WTC11 (cell line): ENCODE measurements at regions not wholly inside any gene's neighbourhood (a gene's known extent, or its start where the extent isn't known, plus 50 kb on each side); places are given as distances from the start of the nearest gene placed in this dataset.

Source experiments
- ATAC-seq: fragments of 200-7000 bp; cut with Tn5 transposase; 2 replicates; pipeline ENCODE4 v1.10.0; 2021; ENCODE audit warnings: mild to moderate bottlenecking, moderate library complexity
- CTCF ChIA-PET: fragments of 300-600 bp; sonication (Branson Sonifier 250); formaldehyde crosslinking; loops from one replicate; lab custom pipeline; 2021; ENCODE audit warnings: antibody characterized with exemption; lab: Charles Lee
- POLR2A ChIA-PET: fragments of 350-600 bp; sonication (Branson Sonifier 250); formaldehyde crosslinking; loops from one replicate; lab custom pipeline; 2021; ENCODE audit warnings: antibody characterized with exemption; lab: Charles Lee
- DNase-seq: peaks from one replicate; pipeline ENCODE4 v3.0.0; 2021; ENCODE audit warnings: low spot score
- H3K27ac Mint-ChIP-seq: 2 replicates; pipeline ENCODE4 v1.8.0; 2021; ENCODE audit warnings: mixed read lengths
- H3K27me3 Mint-ChIP-seq: 2 replicates; pipeline ENCODE4 v1.8.0; 2021; ENCODE audit warnings: low read depth, mild to moderate bottlenecking, moderate library complexity, mixed read lengths
- H3K36me3 Mint-ChIP-seq: 2 replicates; pipeline ENCODE4 v1.8.0; 2021; ENCODE audit warnings: mixed read lengths
- H3K4me1 Mint-ChIP-seq: 2 replicates; pipeline ENCODE4 v1.8.0; 2022; ENCODE audit warnings: mixed read lengths
- H3K4me3 Mint-ChIP-seq: 2 replicates; pipeline ENCODE4 v1.8.0; 2021; ENCODE audit warnings: mild to moderate bottlenecking, moderate library complexity, mixed read lengths
- H3K9me3 Mint-ChIP-seq: 2 replicates; pipeline ENCODE4 v1.8.0; 2021; ENCODE audit warnings: mixed read lengths
- AFF4 ChIP-seq: sonication (generic); formaldehyde crosslinking; IDR thresholded peaks from 2 replicates; pipeline ENCODE4 v1.8.1; 2023; ENCODE audit warnings: mild to moderate bottlenecking, missing genetic modification reagents, borderline replicate concordance
- ELF4 ChIP-seq: sonication (generic); formaldehyde crosslinking; IDR thresholded peaks from 2 replicates; pipeline ENCODE4 v1.8.1; 2022; ENCODE audit warnings: low read depth, mild to moderate bottlenecking, moderate library complexity, missing genetic modification reagents
- ETV6 ChIP-seq: sonication (generic); formaldehyde crosslinking; IDR thresholded peaks from 2 replicates; pipeline ENCODE4 v1.8.1; 2022; ENCODE audit warnings: mild to moderate bottlenecking, missing genetic modification reagents
- GABPB1 ChIP-seq: sonication (generic); formaldehyde crosslinking; IDR thresholded peaks from 2 replicates; pipeline ENCODE4 v1.8.1; 2023; ENCODE audit warnings: mild to moderate bottlenecking, missing genetic modification reagents
- GTF2I ChIP-seq: fragments of 250-450 bp; sonication (Bioruptor Pico); conservative IDR thresholded peaks from 2 replicates; pipeline ENCODE4 v1.4.0; 2021; ENCODE audit warnings: mild to moderate bottlenecking
- NFE2L1 ChIP-seq: sonication (generic); formaldehyde crosslinking; IDR thresholded peaks from 2 replicates; pipeline ENCODE4 v1.8.1; 2023; ENCODE audit warnings: missing genetic modification reagents
- NR1H2 ChIP-seq: sonication (generic); formaldehyde crosslinking; IDR thresholded peaks from 2 replicates; pipeline ENCODE4 v1.9.0; 2021; ENCODE audit warnings: mild to moderate bottlenecking, moderate library complexity, missing genetic modification reagents
- NR2C2 ChIP-seq: sonication (generic); formaldehyde crosslinking; IDR thresholded peaks from 2 replicates; pipeline ENCODE4 v1.8.0; 2022; ENCODE audit warnings: mild to moderate bottlenecking, missing genetic modification reagents
- PRRX2 ChIP-seq: fragments of 250-450 bp; sonication (Bioruptor Pico); IDR thresholded peaks from 2 replicates; pipeline ENCODE4 v1.8.0; 2021; ENCODE audit warnings: mild to moderate bottlenecking
- SP1 ChIP-seq: sonication (generic); formaldehyde crosslinking; conservative IDR thresholded peaks from 2 replicates; pipeline ENCODE4 v1.8.1; 2022; ENCODE audit warnings: missing genetic modification reagents
- USF1 ChIP-seq: sonication (generic); formaldehyde crosslinking; IDR thresholded peaks from 2 replicates; pipeline ENCODE4 v1.8.0; 2022; ENCODE audit warnings: mild to moderate bottlenecking, missing genetic modification reagents
- USF2 ChIP-seq: sonication (generic); formaldehyde crosslinking; IDR thresholded peaks from 2 replicates; pipeline ENCODE4 v1.8.1; 2023; ENCODE audit warnings: mild to moderate bottlenecking, missing genetic modification reagents, moderate library complexity
- ZNF317 ChIP-seq: sonication (generic); formaldehyde crosslinking; IDR thresholded peaks from 2 replicates; pipeline ENCODE4 v1.8.1; 2023; ENCODE audit warnings: low read depth, mild to moderate bottlenecking, moderate library complexity, missing genetic modification reagents, borderline replicate concordance
- TF ChIP-seq, protein P1 (sequence below): fragments of 250-450 bp; sonication (Bioruptor Pico); IDR thresholded peaks from 2 replicates; pipeline ENCODE4 v1.9.0; 2021; ENCODE audit warnings: mild to moderate bottlenecking, borderline replicate concordance
- TF ChIP-seq, protein P2 (sequence below): sonication (generic); formaldehyde crosslinking; IDR thresholded peaks from 2 replicates; pipeline ENCODE4 v1.8.0; 2022; ENCODE audit warnings: mild to moderate bottlenecking, missing genetic modification reagents
- TF ChIP-seq, protein P3 (sequence below): fragments of 250-450 bp; sonication (Bioruptor Pico); conservative IDR thresholded peaks from 2 replicates; pipeline ENCODE4 v1.9.0; 2021; ENCODE audit warnings: mild to moderate bottlenecking
- TF ChIP-seq, protein P4 (sequence below): sonication (generic); formaldehyde crosslinking; IDR thresholded peaks from 2 replicates; pipeline ENCODE4 v1.8.0; 2022; ENCODE audit warnings: mild to moderate bottlenecking, missing genetic modification reagents
- TF ChIP-seq, protein P5 (sequence below): sonication (generic); formaldehyde crosslinking; conservative IDR thresholded peaks from 2 replicates; pipeline ENCODE4 v1.8.1; 2023; ENCODE audit warnings: mild to moderate bottlenecking, low read depth, missing genetic modification reagents, moderate library complexity

DNA sequence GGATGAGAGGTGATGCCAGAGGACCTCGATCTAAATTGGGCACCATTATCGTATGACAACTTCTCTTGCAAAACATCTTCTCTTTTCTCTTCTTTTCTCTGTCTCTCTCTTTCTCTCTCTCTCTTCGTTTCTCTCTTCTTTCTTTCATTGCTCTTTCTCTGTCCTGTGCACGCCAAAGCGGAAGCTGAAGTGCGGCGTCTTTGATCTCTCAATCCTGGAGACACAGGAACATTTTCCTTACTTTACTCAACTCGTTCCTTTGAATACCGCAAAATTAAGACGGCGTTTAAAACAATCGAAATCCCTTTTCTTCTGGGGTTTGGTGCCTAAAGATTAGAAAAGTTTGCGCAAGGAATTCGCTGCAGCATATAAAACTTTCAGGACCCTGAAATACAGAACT, 176.6 kb downstream of the KDM5D start (continued):
- TF ChIP-seq NR2C2 (no peak), GTF2I (CRISPR knock-in tag) (no peak), NFE2L1 (CRISPR knock-in tag) (no peak), ELF4 (no peak)
- TF ChIP-seq, protein P1, sequence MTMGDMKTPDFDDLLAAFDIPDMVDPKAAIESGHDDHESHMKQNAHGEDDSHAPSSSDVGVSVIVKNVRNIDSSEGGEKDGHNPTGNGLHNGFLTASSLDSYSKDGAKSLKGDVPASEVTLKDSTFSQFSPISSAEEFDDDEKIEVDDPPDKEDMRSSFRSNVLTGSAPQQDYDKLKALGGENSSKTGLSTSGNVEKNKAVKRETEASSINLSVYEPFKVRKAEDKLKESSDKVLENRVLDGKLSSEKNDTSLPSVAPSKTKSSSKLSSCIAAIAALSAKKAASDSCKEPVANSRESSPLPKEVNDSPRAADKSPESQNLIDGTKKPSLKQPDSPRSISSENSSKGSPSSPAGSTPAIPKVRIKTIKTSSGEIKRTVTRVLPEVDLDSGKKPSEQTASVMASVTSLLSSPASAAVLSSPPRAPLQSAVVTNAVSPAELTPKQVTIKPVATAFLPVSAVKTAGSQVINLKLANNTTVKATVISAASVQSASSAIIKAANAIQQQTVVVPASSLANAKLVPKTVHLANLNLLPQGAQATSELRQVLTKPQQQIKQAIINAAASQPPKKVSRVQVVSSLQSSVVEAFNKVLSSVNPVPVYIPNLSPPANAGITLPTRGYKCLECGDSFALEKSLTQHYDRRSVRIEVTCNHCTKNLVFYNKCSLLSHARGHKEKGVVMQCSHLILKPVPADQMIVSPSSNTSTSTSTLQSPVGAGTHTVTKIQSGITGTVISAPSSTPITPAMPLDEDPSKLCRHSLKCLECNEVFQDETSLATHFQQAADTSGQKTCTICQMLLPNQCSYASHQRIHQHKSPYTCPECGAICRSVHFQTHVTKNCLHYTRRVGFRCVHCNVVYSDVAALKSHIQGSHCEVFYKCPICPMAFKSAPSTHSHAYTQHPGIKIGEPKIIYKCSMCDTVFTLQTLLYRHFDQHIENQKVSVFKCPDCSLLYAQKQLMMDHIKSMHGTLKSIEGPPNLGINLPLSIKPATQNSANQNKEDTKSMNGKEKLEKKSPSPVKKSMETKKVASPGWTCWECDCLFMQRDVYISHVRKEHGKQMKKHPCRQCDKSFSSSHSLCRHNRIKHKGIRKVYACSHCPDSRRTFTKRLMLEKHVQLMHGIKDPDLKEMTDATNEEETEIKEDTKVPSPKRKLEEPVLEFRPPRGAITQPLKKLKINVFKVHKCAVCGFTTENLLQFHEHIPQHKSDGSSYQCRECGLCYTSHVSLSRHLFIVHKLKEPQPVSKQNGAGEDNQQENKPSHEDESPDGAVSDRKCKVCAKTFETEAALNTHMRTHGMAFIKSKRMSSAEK (CRISPR knock-in tag) = no peak

- H3K27me3 Mint-ChIP-seq = no peaks in the 10 kb centered on the region
- ATAC-seq = peak; percentile 95
- ChIA-PET POLR2A (interaction anchor here (0.9 kb wide), 1 partner anchor 16 kb away, joined by 4 read pairs; no protein-coding TSS in a partner anchor), CTCF (no interaction called here)
- DNase-seq = peak; percentile 78
- H3K4me3 Mint-ChIP-seq = peak overlapping the region; percentile 95
- H3K4me1 Mint-ChIP-seq = peaks cover 22% of the 10 kb centered on the region
- H3K27ac Mint-ChIP-seq = peak overlapping the region; percentile 95
- H3K36me3 Mint-ChIP-seq = no peaks in the 10 kb centered on the region
- no peaks in the 10 kb centered on the region for H3K9me3 Mint-ChIP-seq
- TF ChIP-seq SP1 (no peak), PRRX2 (CRISPR knock-in tag) (no peak), ETV6 (peak; percentile 66; the same call in 1 of the 2 replicates), ZNF317 (CRISPR knock-in tag) (no peak), GABPB1 (CRISPR knock-in tag) (no peak), NR1H2 (CRISPR knock-in tag) (no peak), AFF4 (CRISPR knock-in tag) (no peak), USF2 (peak; percentile 93), USF1 (CRISPR knock-in tag) (peak; percentile 91)
- TF ChIP-seq, protein P2, sequence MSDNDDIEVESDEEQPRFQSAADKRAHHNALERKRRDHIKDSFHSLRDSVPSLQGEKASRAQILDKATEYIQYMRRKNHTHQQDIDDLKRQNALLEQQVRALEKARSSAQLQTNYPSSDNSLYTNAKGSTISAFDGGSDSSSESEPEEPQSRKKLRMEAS = peak; percentile 85
- TF ChIP-seq, protein P3, sequence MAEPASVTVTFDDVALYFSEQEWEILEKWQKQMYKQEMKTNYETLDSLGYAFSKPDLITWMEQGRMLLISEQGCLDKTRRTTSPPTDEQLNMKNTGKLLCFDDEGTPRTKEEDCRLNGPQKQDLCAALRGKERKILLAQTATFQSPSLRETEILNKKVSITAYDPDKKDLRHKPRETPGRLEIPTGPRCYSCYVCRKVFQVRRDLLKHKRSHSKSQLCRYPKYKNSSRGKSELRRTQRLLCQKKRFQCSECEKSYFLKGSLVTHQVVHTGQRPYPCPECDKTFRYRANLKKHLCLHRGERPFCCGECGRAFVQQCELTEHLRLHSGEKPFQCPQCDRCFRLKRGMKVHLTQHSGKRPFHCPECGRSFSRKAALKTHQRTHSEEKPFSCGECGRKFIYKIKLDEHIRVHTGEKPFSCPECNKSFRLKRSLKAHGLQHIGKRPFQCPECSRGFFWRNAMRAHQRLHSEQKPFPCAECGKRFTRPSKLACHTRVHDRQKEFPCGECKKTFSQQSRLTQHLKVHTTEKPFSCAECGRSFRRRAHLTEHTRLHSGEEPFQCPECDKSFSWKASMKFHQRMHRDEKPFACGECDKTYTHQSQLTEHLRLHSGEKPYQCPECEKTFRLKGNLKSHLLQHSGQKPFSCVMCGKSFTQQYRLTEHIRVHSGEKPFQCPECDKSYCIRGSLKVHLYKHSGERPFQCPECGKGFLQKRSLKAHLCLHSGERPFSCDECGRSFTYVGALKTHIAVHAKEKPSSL = no peak
- TF ChIP-seq, protein P4, sequence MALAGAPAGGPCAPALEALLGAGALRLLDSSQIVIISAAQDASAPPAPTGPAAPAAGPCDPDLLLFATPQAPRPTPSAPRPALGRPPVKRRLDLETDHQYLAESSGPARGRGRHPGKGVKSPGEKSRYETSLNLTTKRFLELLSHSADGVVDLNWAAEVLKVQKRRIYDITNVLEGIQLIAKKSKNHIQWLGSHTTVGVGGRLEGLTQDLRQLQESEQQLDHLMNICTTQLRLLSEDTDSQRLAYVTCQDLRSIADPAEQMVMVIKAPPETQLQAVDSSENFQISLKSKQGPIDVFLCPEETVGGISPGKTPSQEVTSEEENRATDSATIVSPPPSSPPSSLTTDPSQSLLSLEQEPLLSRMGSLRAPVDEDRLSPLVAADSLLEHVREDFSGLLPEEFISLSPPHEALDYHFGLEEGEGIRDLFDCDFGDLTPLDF (CRISPR knock-in tag) = no peak
- TF ChIP-seq, protein P5, sequence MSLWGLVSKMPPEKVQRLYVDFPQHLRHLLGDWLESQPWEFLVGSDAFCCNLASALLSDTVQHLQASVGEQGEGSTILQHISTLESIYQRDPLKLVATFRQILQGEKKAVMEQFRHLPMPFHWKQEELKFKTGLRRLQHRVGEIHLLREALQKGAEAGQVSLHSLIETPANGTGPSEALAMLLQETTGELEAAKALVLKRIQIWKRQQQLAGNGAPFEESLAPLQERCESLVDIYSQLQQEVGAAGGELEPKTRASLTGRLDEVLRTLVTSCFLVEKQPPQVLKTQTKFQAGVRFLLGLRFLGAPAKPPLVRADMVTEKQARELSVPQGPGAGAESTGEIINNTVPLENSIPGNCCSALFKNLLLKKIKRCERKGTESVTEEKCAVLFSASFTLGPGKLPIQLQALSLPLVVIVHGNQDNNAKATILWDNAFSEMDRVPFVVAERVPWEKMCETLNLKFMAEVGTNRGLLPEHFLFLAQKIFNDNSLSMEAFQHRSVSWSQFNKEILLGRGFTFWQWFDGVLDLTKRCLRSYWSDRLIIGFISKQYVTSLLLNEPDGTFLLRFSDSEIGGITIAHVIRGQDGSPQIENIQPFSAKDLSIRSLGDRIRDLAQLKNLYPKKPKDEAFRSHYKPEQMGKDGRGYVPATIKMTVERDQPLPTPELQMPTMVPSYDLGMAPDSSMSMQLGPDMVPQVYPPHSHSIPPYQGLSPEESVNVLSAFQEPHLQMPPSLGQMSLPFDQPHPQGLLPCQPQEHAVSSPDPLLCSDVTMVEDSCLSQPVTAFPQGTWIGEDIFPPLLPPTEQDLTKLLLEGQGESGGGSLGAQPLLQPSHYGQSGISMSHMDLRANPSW (CRISPR knock-in tag) = no peak
These were observed 177.2 kb downstream of the KDM5D start for GRCh38 chrY:19567051-19567921.
